Left hindlimb (tissue), 1 donor: ENCODE measurements at regions not wholly inside any gene's neighbourhood (a gene's known extent, or its start where the extent isn't known, plus 50 kb on each side); places are given as distances from the start of the nearest gene placed in this dataset.

Source experiments
- DNase-seq: peaks from one replicate; pipeline ENCODE4 v3.0.0-alpha.2; 2018

- no peak for DNase-seq
Measured at GRCh38 chr5:135085936-135086725, 52.1 kb upstream of the PITX1 start.

- no peak for DNase-seq
Measured at GRCh38 chr5:135085133-135085935, 51.3 kb upstream of the PITX1 start.
